HL-60/S4 (cell line): ENCODE measurements at regions not wholly inside any gene's neighbourhood (a gene's known extent, or its start where the extent isn't known, plus 50 kb on each side); places are given as distances from the start of the nearest gene placed in this dataset.

Experiments
- in situ Hi-C: fragments of 300-500 bp; cut with MboI; formaldehyde crosslinking; loops from 2 replicates; pipeline ENCODE4 v1.14.3; 2022; ENCODE audit warnings: low sequenced_read_pairs

DNA sequence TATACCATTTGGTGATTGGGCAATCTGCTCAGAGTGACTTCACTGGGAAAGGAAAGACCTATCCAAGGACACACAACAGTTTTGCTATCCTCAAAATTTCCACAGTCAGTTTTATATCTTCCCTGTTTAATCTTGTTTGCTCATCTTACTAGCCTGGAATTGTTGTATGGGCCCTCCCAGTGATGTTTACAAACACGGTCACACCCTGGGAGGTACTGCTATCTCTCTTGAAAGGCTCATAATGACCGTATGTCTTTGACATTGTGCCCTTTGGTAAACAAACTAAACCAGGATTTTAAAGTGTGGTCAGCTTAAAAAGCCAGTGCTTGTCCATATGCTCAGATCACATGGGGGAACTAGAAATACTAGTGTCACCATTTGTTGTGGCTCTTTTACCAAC lies 277.0 kb downstream of the CDH2 start:
- in situ Hi-C loops = no loop called here

DNA sequence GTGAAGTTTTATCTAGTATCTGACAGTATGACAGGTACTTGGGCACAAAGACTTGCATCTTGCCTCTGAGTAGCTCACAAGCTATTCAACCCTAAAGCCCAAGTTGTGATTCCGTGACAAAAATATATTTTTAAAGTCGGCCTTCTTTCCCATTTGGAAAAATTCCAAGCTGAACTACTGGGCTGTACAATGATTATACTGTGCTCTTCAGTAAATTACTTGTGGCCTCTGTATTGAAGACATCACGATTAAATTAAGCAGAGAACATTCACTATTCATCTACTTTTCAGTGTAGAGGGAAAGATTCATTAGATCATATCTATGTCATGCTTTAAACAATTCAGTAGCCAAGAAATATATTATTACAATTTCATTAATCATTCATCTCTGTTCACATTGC lies 282.2 kb downstream of the CDH2 start:
- in situ Hi-C loops = no loop called here

DNA sequence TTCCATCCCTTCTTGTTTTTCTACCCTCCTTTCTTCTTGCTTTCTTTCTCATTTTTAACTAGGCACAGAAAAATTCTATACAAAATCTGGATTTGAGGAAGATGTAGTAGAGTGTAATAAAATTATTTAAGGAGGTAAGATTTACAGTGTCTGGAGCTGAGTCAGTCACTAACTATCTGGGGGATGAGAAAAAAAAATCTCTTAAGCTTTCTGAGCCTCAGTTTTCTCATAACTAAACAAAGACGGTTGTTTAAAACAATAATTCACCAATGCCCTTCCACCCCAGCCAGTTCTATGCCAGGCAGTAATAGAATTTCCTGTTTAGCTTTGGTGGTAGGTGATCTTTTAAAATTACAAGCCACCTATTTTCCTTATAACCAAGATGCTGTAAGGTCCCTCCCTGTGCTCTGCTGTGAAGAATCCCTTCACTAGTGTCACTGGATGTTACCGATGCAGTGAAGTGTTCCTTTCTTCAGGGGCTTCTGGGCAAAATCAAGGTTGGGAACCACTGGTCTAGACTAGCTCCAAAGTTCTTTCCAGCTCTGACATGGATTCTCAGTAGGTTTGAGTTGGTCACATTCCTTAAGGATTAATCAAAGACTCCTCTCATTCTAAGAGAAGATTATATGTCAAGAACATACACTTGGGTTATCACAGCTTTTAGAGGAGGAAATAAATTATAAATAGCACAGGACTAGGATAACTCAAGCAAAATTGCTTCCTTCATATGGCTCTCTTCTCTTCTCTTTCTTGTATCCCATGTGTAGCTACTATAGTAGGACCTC lies 289.0 kb downstream of the CDH2 start:
- in situ Hi-C loops = no loop called here

DNA sequence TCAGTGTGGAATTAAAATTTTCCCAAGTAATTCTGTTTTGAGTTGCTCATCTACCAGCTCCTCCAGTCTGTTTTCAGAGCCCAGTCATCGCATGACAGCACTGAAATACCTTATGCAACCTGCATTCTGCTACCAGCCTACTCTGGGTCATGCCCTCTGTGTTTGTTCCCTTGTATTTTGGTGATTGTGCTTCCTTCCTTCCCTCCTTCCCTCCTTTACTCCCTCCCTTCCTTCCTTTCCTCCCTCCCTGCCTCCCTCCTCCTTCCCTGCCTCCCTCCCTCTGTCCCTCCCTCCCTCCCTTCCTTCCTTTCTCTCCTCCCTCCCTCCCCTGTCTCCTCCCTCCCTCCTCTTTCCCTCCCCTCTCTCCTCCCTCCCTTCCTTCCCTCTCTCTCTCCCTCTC lies 289.6 kb downstream of the CDH2 start:
- in situ Hi-C loops = no loop called here

DNA sequence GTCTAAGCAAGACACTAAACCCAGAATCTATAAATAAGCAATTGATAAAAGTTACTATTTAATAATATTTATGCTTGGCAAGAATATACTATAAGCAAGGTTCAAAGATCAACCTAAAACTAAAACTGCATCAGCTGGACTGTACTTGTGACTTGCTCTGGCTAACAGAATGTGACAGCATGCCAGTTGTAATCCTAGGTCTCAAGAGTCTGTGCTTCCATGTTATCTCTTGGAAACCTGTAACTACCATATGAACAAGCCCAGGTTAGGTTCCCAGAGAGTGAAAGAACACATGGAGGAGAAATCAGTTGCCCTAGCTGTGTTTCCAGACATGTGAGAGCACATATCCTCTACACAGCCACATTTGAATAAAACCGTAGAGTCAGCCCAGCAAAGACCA lies 297.4 kb downstream of the CDH2 start:
- in situ Hi-C loops = no loop called here

DNA sequence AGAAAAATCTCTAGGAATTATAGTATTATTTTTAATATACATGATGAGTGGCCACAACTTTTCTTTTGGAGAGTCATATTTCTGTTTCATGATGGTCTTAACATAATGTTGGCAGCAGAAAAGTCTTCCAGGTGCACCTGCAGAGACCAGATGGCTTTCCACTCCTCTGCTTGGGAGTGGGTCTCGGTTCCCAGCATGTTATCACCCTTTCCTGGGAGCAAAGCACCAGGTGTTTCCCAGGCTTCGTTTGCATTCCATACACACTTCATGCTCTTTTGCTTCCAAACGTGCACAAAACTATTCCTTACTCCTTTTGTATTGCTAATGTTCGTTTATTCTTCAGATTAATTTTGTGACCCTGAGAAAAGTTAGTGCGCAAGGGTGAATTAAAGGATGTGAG lies 305.2 kb downstream of the CDH2 start:
- in situ Hi-C loops = no loop called here

DNA sequence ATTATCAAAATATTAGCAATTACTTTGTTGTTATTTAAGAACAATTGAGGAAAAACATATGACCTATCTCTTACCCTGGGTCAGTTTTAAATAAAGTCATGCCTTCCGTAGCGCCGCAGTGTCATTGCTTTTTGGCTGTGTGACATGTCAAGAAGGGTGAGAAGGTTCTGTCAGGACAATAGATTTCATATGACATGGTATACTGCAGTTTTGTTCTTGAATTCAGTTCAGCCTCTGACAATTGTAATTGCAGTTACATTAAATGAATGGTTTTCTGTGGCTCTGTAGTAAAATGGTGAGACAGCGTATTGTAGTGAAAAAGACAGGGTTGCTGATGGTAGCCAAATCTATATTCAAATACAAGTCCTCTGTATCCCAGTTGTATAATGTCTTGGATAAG lies 307.2 kb downstream of the CDH2 start:
- in situ Hi-C loops = no loop called here

DNA sequence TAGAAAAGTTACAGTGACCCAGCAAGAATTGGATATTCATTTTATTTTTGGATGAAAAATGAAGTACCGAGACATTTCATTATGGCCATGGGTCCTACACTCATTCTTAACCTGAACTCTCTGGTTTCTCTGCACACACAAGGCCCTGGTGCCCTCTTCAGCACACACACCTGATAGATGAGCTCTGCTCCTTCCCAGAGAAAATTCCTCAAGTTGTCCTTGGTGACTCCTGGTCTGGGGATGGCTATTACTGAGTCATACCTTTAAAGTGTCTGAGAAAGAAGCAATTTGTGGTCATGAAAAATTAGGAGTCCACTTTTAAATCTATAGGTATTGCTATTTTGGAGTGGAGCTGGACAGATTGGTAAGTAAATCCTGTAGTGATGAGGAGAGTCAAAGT lies 311.5 kb downstream of the CDH2 start:
- in situ Hi-C loops = no loop called here

DNA sequence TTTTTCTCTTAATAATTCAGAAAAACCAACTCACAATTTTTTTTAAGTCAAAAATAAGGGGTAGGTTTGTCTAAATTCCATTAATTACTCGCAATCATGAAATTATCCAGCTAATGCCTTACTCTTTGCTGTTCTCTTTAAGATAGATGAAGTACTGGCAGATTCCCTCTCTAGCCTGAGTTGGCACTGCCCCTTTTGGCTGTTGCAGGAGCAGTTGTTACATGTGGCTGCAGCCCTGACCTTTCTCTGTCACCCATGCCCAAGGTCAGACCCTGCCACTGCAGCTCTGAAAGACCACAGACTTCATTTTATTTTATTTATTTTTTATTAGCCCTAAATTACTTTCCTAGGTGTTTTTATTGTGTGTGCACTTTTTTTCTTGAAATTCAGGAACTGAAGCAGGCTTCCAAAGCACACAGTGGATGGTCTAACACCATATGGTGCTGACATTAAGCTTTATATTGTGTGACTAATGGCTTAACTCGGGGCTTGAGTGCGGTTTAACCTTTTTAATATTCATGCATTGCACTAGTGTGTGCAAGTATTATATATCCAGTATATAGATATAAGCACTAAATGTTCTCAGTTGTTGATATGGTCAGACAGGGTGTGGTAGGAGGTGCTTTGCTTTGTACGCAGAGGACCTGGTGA lies 313.0 kb downstream of the CDH2 start:
- in situ Hi-C loops = no loop called here

DNA sequence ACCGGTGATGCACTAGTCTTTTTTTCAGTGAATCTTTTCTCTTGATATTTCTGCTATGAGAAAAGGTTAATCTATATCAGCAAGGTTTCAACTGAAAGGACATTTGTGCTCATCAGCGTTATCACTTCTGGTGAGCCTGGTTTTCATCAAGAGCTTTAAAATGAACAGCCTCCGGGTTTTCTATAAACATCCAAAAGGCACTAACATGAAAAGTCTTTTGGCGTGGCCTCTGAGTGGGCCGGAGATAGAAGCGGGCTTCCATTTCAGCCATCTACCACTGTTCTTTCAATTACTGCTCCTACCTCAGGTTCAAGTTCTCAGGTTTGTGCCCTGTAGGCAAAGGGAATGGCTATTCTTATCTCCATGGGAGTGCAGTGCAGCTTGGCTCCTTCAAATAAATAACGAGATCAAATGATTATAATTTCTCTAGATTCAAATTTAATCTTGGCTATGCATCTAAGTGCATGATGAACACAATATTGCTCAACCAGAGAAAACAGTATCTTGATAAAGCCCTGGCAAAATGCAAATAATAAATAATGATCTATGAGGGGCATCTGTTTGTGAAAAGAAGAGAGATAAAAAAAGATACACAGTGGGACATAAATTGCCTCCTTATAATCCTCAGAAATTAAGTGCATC lies 314.8 kb downstream of the CDH2 start:
- in situ Hi-C loops = no loop called here

DNA sequence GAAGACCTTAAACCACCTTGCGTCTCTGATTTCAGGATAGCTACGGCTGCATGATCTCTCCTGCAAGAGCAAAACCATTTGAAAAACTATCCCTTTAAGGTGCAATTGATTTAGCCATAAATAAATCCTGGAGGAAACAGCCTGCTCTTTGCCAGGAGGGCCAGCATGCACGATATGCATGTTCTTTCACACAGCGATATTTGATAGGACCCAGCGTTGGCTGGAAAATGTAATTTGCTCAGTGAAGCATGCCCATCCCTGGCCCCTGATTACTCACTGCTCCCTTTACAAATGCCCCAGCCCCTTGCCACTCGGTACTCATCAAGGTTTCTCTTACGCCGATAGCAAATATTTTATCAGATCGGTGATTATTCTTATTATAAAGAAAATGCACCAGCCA lies 315.4 kb downstream of the CDH2 start:
- in situ Hi-C loops = no loop called here

DNA sequence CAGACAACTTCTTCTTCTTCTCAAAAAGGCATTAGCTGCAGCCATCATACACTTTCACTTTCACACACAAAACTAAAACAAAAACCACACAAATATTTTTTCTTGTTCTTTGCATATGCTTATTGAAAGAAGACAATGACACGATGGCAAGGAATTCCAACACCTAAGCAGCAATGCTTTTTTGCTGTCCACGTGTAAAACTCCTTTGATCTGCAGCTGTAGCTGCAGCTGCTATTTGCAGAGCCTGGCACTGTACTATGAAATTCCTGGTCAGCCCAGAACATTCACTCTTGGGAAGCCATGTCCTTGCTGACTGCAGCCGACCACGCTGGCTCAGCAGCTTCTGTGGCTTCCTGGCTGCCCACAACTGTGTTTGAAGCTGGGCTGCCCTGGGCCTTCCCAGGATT lies 316.2 kb downstream of the CDH2 start:
- in situ Hi-C loops = no loop called here

DNA sequence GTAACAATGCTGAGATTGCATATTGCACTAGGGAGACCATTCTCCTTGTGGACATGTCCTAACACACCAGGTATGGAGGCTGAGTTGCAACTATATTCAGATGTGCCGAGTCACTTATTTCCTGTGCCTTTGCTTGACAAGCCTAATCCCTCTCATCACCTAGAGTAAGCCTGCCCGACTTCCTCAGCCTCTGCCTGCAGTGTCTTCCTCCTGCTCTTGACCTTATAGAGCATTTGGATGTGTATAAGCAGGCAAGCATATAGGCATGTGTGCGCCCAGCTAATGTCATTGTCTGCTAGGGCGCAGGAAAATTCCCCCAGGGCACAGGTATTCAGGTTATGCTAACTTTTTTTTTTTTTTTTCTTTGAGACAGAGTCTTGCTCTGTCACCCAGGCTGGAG lies 316.9 kb downstream of the CDH2 start:
- in situ Hi-C loops = no loop called here

DNA sequence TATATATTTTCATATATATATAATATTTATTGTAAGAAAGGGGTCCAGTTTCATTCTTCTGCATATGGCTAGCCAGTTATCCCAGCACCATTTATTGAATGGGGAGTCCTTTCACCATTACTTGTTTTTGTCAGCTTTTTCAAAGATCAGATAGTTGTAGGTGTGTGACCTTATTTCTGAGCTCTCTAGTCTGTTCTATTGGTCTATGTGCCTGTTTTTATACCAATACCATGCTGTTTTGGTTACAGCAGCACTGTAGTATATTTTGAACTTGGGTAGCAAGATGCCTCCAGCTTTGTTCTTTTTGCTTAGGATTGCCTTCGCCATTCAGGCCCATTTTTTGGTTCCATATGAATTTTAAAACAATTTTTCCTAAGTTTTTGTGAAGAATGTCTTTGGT lies 320.1 kb downstream of the CDH2 start:
- in situ Hi-C loops = no loop called here

DNA sequence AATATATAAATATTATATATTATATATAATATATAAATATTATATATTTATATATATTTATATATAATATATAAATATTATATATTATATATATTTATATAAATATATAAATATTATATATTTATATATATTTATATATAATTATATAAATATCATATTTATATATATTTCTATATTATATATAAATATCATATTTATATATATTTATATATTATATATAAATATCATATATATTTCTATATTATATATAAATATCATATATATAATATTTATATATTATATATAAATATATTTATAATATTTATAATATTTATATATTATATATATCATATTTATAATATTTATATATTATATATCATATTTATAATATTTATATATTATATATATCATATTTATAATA lies 321.4 kb downstream of the CDH2 start:
- in situ Hi-C loops = no loop called here

DNA sequence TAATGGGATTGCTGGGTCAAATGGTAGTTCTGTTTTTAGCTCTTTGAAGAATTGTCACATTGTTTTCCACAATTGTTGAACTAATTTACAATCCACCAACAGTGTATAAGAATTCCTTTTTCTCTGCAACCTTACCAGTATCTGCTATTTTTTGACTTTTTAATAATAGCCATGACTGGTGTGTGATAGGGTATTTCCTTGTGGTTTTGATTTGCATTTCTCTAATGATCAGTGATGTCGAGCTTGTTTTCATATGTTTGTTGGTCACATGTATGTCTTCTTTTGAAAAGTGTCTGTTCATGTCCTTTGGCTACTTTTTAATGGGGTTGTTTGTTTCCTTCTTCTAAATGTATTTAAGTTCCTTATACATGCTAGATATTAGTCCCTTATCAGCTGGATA lies 322.3 kb downstream of the CDH2 start:
- in situ Hi-C loops = no loop called here

DNA sequence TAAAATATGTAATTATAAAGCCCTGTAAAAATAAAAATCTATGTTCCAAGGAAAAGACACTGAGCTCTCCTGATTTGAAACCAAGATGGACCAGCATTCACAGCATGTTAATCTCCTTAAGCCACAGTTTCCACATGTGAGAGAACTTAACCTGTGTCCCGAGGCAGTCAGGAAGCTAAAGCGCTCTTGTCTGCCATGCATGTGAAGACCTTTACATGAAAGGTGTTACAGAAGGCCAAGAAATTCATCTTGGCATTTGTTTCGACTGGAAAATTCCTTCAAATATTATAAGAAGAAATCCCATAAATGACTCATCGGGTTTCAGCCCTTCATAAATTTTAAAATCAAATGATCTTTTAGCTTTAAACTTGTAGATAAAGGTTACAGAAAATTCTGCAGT lies 328.6 kb downstream of the CDH2 start:
- in situ Hi-C loops = no loop called here

DNA sequence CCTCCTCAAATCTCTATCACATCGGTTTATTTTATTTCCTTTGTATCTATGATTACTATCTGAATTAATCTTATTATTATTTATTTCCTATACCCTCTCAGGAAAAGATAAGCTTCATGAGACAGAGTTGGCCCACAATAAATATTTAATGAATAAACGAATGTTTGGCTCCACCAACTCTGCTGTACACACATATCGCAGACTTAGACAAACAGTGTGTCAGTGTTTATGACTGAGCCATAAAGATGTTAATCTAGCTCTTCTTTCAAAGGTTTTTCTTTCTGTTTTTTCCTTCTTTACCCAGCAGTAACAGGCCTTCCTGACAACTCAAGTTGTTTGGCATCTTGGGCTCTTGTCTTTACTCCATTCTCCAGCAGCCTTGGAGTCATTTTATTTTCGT lies 329.5 kb downstream of the CDH2 start:
- in situ Hi-C loops = no loop called here

DNA sequence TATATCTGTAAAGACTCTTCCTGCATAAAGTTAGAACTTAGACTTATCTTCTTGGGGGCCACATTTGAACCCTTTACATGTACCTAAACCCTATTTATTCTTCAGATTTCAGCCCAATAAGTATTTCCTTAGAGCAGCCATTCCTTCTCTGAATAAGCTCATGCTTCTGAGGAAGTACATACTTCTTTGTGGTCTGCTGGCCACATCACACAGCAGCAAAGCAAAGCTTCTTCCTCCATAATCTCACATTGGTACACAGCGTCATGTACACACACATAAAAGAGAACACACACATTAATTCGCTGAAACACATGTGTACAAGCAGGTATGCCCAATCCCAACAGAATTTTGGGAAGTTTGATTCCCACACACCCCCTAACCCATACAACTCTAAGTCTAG lies 331.0 kb downstream of the CDH2 start:
- in situ Hi-C loops = no loop called here

DNA sequence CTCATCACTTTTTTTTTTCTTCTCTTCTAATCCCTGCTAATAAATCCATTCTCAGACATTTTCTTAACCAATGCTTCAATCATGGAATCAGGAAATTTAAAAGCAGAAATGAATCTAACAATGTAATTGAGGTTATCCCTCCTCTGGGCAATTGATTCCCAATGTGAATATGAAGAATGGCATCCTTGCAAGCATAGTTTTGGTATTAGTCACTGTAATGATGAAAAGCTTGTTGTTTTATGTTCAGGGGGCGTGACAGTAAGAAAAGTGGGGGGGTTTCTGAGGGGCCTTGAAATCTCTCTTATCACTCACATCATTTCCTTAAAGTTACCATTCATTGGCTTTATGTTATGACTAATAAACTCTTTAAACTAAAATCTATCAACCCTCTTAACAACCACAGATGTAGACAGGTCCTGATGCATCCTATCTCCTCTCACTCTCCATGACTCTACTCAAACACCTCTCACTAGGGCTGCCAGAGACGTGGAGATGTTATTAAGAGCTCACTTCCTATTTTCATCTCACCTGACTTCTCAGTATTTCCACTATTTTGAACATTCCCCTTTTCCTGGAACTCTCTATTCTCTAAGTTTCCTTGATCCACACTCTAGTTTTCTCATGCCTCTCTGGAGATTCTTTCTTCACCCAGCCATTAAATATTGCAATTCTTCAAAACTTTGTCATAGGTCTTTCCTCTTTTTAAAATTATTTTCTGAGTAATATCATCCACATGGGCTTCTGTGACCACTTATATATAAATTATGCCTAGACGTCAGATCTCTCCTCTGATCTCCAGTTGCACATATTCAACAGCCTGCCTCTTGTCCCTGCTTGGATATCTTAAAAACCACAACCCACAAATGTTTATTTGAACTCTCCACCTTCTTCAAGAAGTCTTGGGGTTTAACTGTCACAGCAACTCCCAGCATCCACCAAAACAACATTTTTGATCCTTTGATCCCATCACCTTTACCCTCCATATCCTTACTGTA lies 332.9 kb downstream of the CDH2 start:
- in situ Hi-C loops = no loop called here

DNA sequence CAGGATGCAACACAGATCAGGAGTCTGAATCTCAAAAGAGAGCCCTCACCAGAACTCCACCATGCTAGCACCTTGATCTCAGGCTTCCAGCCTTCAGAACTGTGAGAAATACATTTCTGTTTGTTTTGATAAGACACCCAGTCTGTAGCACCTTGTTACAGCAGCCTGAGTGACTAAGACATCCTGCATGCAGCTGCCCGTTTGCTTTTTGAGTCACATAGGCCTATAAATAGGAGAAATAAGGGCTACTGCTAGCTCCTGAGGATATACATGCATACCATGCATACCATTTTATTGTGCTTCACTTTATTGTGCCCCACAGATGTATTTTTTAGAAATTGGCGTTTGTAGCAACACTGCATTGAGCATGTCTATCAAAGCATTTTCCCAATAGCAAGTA lies 337.8 kb downstream of the CDH2 start:
- in situ Hi-C loops = no loop called here
